Neutrophil (primary cell): ENCODE measurements at regions not wholly inside any gene's neighbourhood (a gene's known extent, or its start where the extent isn't known, plus 50 kb on each side); places are given as distances from the start of the nearest gene placed in this dataset.

Experiments used
- H3K27ac ChIP-seq: fragments of 200-600 bp; sonication (generic); 2 replicates; pipeline ENCODE4 v1.5.1; 2016; ENCODE audit warnings: mild to moderate bottlenecking, moderate library complexity
- H3K27me3 ChIP-seq: fragments of 200-600 bp; sonication (generic); 2 replicates; pipeline ENCODE4 v1.6.0; 2016; ENCODE audit warnings: mild to moderate bottlenecking
- H3K36me3 ChIP-seq: fragments of 200-600 bp; sonication (generic); 2 replicates; pipeline ENCODE4 v1.5.1; 2017
- H3K4me1 ChIP-seq, 2 experiments: fragments of 200-600 bp in 1 of 2; sonication (generic) in 1 of 2; 1 replicate in 1 of 2; 2 replicates in 1 of 2; pipeline versions ENCODE4 v1.5.1 to v1.6.1; 2013 to 2016; ENCODE audit warnings: low read depth in 1 of 2, low read length in 1 of 2, mild to moderate bottlenecking in 1 of 2, moderate library complexity in 1 of 2; ENCODE audit not compliant: control insufficient read depth in 1 of 2, insufficient read depth in 1 of 2
- H3K4me3 ChIP-seq, 2 experiments: fragments of 200-600 bp in 1 of 2; sonication (generic) in 1 of 2; 1 replicate in 1 of 2; 2 replicates in 1 of 2; pipeline ENCODE4 v1.5.1; 2013 to 2016; ENCODE audit warnings: low read depth in 1 of 2, low read length in 1 of 2, mild to moderate bottlenecking in 1 of 2, moderate library complexity in 1 of 2
- H3K9me3 ChIP-seq: fragments of 200-600 bp; sonication (generic); 2 replicates; pipeline ENCODE4 v1.5.1; 2016
- CTCF ChIP-seq: fragments of 200-600 bp; sonication (generic); IDR thresholded peaks from 2 replicates; pipeline ENCODE4 v1.5.1; 2016; ENCODE audit warnings: antibody characterized with exemption

- no peak for TF ChIP-seq CTCF
- Histone ChIP-seq H3K4me3 (no peak overlapping the region), H3K36me3 (no peaks in the 10 kb centered on the region), H3K4me1 (peaks cover 0 to 18% of the 10 kb centered on the region in 2 experiments), H3K27me3 (no peaks in the 10 kb centered on the region), H3K27ac (no peak overlapping the region), H3K9me3 (no peaks in the 10 kb centered on the region)
Measured at GRCh38 chr16:58855291-58855863, 121.3 kb upstream of the GOT2 start.

GRCh38 chr16:58853854-58854791 lies 120.0 kb upstream of the GOT2 start:
- H3K27me3 ChIP-seq, result no peaks in the 10 kb centered on the region
- H3K4me1 ChIP-seq, result peaks cover 0 to 8% of the 10 kb centered on the region in 2 experiments
- no peaks in the 10 kb centered on the region for H3K36me3 ChIP-seq
- H3K9me3 ChIP-seq, result no peaks in the 10 kb centered on the region
- no peak for TF ChIP-seq CTCF
- H3K27ac ChIP-seq, result no peak overlapping the region
- no peak overlapping the region for H3K4me3 ChIP-seq

- Histone ChIP-seq H3K27ac (no peak overlapping the region), H3K4me3 (no peak overlapping the region), H3K36me3 (no peaks in the 10 kb centered on the region), H3K27me3 (no peaks in the 10 kb centered on the region), H3K4me1 (peaks cover 0 to 13% of the 10 kb centered on the region in 2 experiments), H3K9me3 (no peaks in the 10 kb centered on the region)
- TF ChIP-seq CTCF, result no peak
Measured at GRCh38 chr16:58850678-58851020, 116.5 kb upstream of the GOT2 start.

- no peaks in the 10 kb centered on the region for H3K9me3 ChIP-seq
- H3K36me3 ChIP-seq, result no peaks in the 10 kb centered on the region
- TF ChIP-seq CTCF, result no peak
- peaks cover 0 to 8% of the 10 kb centered on the region in 2 experiments for H3K4me1 ChIP-seq
- no peak overlapping the region for H3K27ac ChIP-seq
- H3K4me3 ChIP-seq, result no peak overlapping the region
- no peaks in the 10 kb centered on the region for H3K27me3 ChIP-seq
Measured at GRCh38 chr16:58850019-58850677, 116.0 kb upstream of the GOT2 start.

GRCh38 chr16:58848662-58849002 lies 114.5 kb upstream of the GOT2 start:
- Histone ChIP-seq H3K36me3 (no peaks in the 10 kb centered on the region), H3K9me3 (no peaks in the 10 kb centered on the region), H3K4me3 (no peak overlapping the region), H3K27ac (no peak overlapping the region), H3K27me3 (no peaks in the 10 kb centered on the region), H3K4me1 (peaks cover 0 to 9% of the 10 kb centered on the region in 2 experiments)
- TF ChIP-seq CTCF, result no peak
